H1 (cell line): ENCODE measurements at regions not wholly inside any gene's neighbourhood (a gene's known extent, or its start where the extent isn't known, plus 50 kb on each side); places are given as distances from the start of the nearest gene placed in this dataset.

ENCODE experiments used
- CTCF ChIA-PET: fragments of 300-600 bp; sonication (Branson Sonifier 250); formaldehyde crosslinking; loops from one replicate; lab custom pipeline; 2021; ENCODE audit not compliant: partially characterized antibody; lab: Charles Lee
- POLR2A ChIA-PET: fragments of 300-600 bp; sonication (Branson Sonifier 250); formaldehyde crosslinking; loops from one replicate; lab custom pipeline; 2021; ENCODE audit warnings: inconsistent platforms; ENCODE audit not compliant: partially characterized antibody; lab: Charles Lee
- DNase-seq, 2 experiments: peaks; one replicate each; pipeline versions ENCODE4 v3.0.0 to v3.0.0-alpha.2; 2010 to 2022; ENCODE audit warnings: low spot score in 2 of 2, low read depth in 1 of 2, mixed read lengths in 1 of 2
- FAIRE-seq: peaks from 2 replicates; lab custom pipeline; 2011; peaks lifted over from hg19 to GRCh38; lab: Jason Lieb, UNC
- H2AFZ ChIP-seq: 2 replicates; pipeline ENCODE4 v1.8.1; 2012; ENCODE audit warnings: low read length, inconsistent platforms
- H2AK5ac ChIP-seq: 2 replicates; pipeline ENCODE4 v1.6.1; 2013; ENCODE audit warnings: low read depth, low read length
- H2BK120ac ChIP-seq: replicated peaks from 2 replicates; pipeline ENCODE3; 2013; ENCODE audit warnings: low read depth, low read length, inconsistent platforms
- H2BK12ac ChIP-seq: 2 replicates; pipeline ENCODE4 v1.6.1; 2013; ENCODE audit warnings: low read depth, low read length
- H2BK15ac ChIP-seq: 2 replicates; pipeline ENCODE4 v1.6.1; 2013; ENCODE audit warnings: low read length
- H2BK20ac ChIP-seq: 2 replicates; pipeline ENCODE4 v1.6.1; 2013; ENCODE audit warnings: low read length
- H2BK5ac ChIP-seq: 2 replicates; pipeline ENCODE4 v1.6.1; 2013; ENCODE audit warnings: low read depth, low read length
- H3K14ac ChIP-seq: 2 replicates; pipeline ENCODE4 v1.6.1; 2013; ENCODE audit warnings: inconsistent platforms; ENCODE audit not compliant: insufficient read length
- H3K18ac ChIP-seq: 2 replicates; pipeline ENCODE4 v1.6.1; 2013; ENCODE audit warnings: low read length; ENCODE audit errors: extremely low read depth
- H3K23ac ChIP-seq: 2 replicates; pipeline ENCODE4 v1.6.1; 2013; ENCODE audit warnings: inconsistent platforms; ENCODE audit not compliant: insufficient read length
- H3K23me2 ChIP-seq: 2 replicates; pipeline ENCODE4 v1.6.1; 2013; ENCODE audit warnings: low read depth, low read length
- H3K27ac ChIP-seq: 2 replicates; pipeline ENCODE4 v1.6.1; 2011; ENCODE audit warnings: low read depth, low read length, inconsistent platforms
- H3K27me3 ChIP-seq, 4 experiments: replicated peaks in 1 of 4; 1 replicate in 1 of 4; 2 replicates in 3 of 4; pipeline versions ENCODE4 v1.6.1 to v1.8.1; 2011 to 2013; ENCODE audit warnings: low read length in 3 of 4, mild to moderate bottlenecking in 3 of 4, inconsistent platforms in 2 of 4, mixed read lengths in 2 of 4, moderate library complexity in 1 of 4; ENCODE audit not compliant: control insufficient read depth in 3 of 4, insufficient read depth in 3 of 4; ENCODE audit errors: extremely low read depth in 1 of 4
- H3K36me3 ChIP-seq, 4 experiments: 2 replicates each; pipeline versions ENCODE4 v1.6.1 to v1.8.1; 2011 to 2013; ENCODE audit warnings: mild to moderate bottlenecking in 4 of 4, low read length in 3 of 4, moderate library complexity in 2 of 4, control low read depth in 1 of 4, inconsistent platforms in 1 of 4; ENCODE audit not compliant: insufficient read depth in 4 of 4, control insufficient read depth in 2 of 4
- H3K4ac ChIP-seq: replicated peaks from 2 replicates; pipeline ENCODE3; 2013; ENCODE audit warnings: low read length, low read depth, mixed read lengths, inconsistent platforms; ENCODE audit not compliant: insufficient read length
- H3K4me1 ChIP-seq, 4 experiments: replicated peaks in 1 of 4; 1 replicate in 1 of 4; 2 replicates in 3 of 4; pipeline versions ENCODE4 v1.6.1 to v1.8.1; 2011 to 2013; ENCODE audit warnings: low read length in 3 of 4, inconsistent platforms in 2 of 4, mixed read lengths in 1 of 4; ENCODE audit not compliant: insufficient read depth in 4 of 4, control insufficient read depth in 3 of 4
- H3K4me2 ChIP-seq, 2 experiments: 2 replicates each; pipeline versions ENCODE4 v1.6.1 to v1.8.1; 2011 to 2013; ENCODE audit warnings: low read depth in 2 of 2, low read length in 2 of 2, control low read depth in 1 of 2, inconsistent platforms in 1 of 2, mild to moderate bottlenecking in 1 of 2; ENCODE audit not compliant: insufficient read depth in 1 of 2
- H3K4me3 ChIP-seq, 4 experiments: fragments of 200-600, 300-600 bp in 1 of 4; sonication (generic), shearing (Covaris generic), sonication (Bioruptor Twin) in 1 of 4; 2 replicates each; pipeline versions ENCODE4 v1.5.1 to v1.8.1; 2011 to 2016; ENCODE audit warnings: low read length in 4 of 4, low read depth in 3 of 4, control low read depth in 2 of 4, inconsistent platforms in 2 of 4, mild to moderate bottlenecking in 2 of 4, mixed read lengths in 1 of 4, moderate library complexity in 1 of 4; ENCODE audit not compliant: insufficient read depth in 2 of 4; ENCODE audit errors: extremely low read depth in 1 of 4
- H3K56ac ChIP-seq: replicated peaks from 2 replicates; pipeline ENCODE3; 2013; ENCODE audit warnings: low read depth, mild to moderate bottlenecking, mixed read lengths, low read length, inconsistent platforms; ENCODE audit not compliant: insufficient read length
- H3K79me1 ChIP-seq: 2 replicates; pipeline ENCODE4 v1.6.1; 2013; ENCODE audit warnings: low read depth, low read length, control low read depth
- H3K79me2 ChIP-seq, 2 experiments: 2 replicates each; pipeline versions ENCODE4 v1.6.1 to v1.8.1; 2012 to 2013; ENCODE audit warnings: low read length in 2 of 2, mild to moderate bottlenecking in 2 of 2, inconsistent platforms in 1 of 2; ENCODE audit not compliant: insufficient read depth in 2 of 2, control insufficient read depth in 1 of 2
- H3K9ac ChIP-seq, 4 experiments: replicated peaks in 1 of 4; 1 replicate in 1 of 4; 2 replicates in 3 of 4; pipeline versions ENCODE4 v1.6.1 to v1.8.1; 2011 to 2013; ENCODE audit warnings: low read depth in 3 of 4, low read length in 3 of 4, control low read depth in 2 of 4, mild to moderate bottlenecking in 2 of 4, moderate library complexity in 2 of 4, inconsistent platforms in 1 of 4; ENCODE audit errors: extremely low read depth in 1 of 4
- H3K9me3 ChIP-seq, 2 experiments: 2 replicates each; pipeline versions ENCODE4 v1.6.1 to v1.8.1; 2012 to 2013; ENCODE audit warnings: mild to moderate bottlenecking in 2 of 2, moderate library complexity in 2 of 2, control low read depth in 1 of 2, inconsistent platforms in 1 of 2, low read depth in 1 of 2, low read length in 1 of 2, mixed read lengths in 1 of 2; ENCODE audit not compliant: insufficient read depth in 2 of 2
- H4K20me1 ChIP-seq, 2 experiments: replicated peaks in 1 of 2; 2 replicates each; pipeline versions ENCODE3 to v1.8.1; 2011 to 2013; ENCODE audit warnings: inconsistent platforms in 2 of 2, low read length in 2 of 2, mild to moderate bottlenecking in 1 of 2; ENCODE audit not compliant: insufficient read depth in 2 of 2, control insufficient read depth in 1 of 2
- H4K5ac ChIP-seq: 2 replicates; pipeline ENCODE4 v1.6.1; 2013; ENCODE audit warnings: low read length, low read depth, mixed read lengths, inconsistent platforms; ENCODE audit not compliant: insufficient read length
- H4K8ac ChIP-seq: 2 replicates; pipeline ENCODE4 v1.8.0; 2013; ENCODE audit warnings: mild to moderate bottlenecking, moderate library complexity, low read length, inconsistent platforms; ENCODE audit not compliant: insufficient read depth; ENCODE audit errors: extremely low read depth
- H4K91ac ChIP-seq: replicated peaks from 2 replicates; pipeline ENCODE3; 2013; ENCODE audit warnings: low read length, mixed read lengths, inconsistent platforms; ENCODE audit not compliant: insufficient read length
- GTF2F1 ChIP-seq: IDR thresholded peaks from 2 replicates; pipeline ENCODE4 v1.6.1; 2012; ENCODE audit warnings: low read depth, low read length, improper control_type of control experiment, borderline replicate concordance
- JUN ChIP-seq: IDR thresholded peaks from 2 replicates; pipeline ENCODE4 v1.6.1; 2011; ENCODE audit warnings: low read depth, mild to moderate bottlenecking, improper control_type of control experiment, low read length
- SIRT6 ChIP-seq: IDR thresholded peaks from one replicate; pipeline ENCODE4 v1.7.1; 2012; ENCODE audit warnings: low read length, inconsistent platforms
- WGBS, 2 experiments: shearing (Covaris generic) in 1 of 2; methylation state at CpG; one replicate each; pipeline versions ENCODE4 v1.1.6 to v1.1.7; 2013 to 2015; ENCODE audit warnings: low lambda C conversion rate in 2 of 2, mixed read lengths in 2 of 2, inconsistent platforms in 1 of 2, low coverage in 1 of 2, missing lambda C conversion rate in 1 of 2; ENCODE audit not compliant: insufficient replicate concordance in 2 of 2, insufficient coverage in 1 of 2, insufficient read length in 1 of 2; ENCODE audit errors: extremely low coverage in 1 of 2, missing lambda C conversion rate in 1 of 2; 5-methylcytosine and 5-hydroxymethylcytosine counted together

DNA sequence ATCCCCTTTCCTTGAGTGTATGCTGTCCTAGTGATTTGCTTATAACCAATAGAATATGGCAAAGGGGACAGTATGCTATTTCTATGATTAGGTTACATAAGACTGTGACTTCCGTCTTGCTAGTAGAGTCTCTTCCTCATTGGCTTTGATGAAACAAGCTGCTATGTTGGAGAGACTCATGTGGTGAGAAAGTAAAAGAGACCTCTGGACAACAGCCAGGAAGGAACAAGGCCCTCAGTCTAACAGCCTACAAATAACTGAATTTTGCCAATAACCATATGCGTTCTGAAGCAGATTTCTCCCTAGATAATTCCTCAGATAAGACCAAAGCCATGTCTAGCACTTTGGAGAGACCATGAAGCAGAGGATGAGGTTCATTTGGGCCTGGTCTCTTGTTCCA is 134.5 kb upstream of the NAV3 start:
- no peaks in the 10 kb centered on the region for H3K4me1 ChIP-seq
- no peak overlapping the region for H2BK15ac ChIP-seq
- 91% methylated on average over 2 of the region's 2 CpGs; no CpG with 5 or more reads in 1 of the 2 experiments for whole genome bisulfite sequencing, 2 experiments
- FAIRE-seq = no peak
- no peak overlapping the region for H2BK5ac ChIP-seq
- no peak overlapping the region for H2BK120ac ChIP-seq
- no peak overlapping the region for H3K56ac ChIP-seq
- H2AFZ ChIP-seq = no peak overlapping the region
- no peaks in the 10 kb centered on the region for H3K23me2 ChIP-seq
- H4K8ac ChIP-seq = no peak overlapping the region
- H3K4ac ChIP-seq = no peak overlapping the region
- no peak overlapping the region for H3K27ac ChIP-seq
- POLR2A ChIA-PET = no interaction called here
- H3K36me3 ChIP-seq = no peaks in the 10 kb centered on the region
- TF ChIP-seq JUN (no peak), SIRT6 (no peak), GTF2F1 (no peak)
- no peak overlapping the region for H3K23ac ChIP-seq
- no peak overlapping the region for H2BK20ac ChIP-seq
- H4K5ac ChIP-seq = no peak overlapping the region
- H3K79me1 ChIP-seq = no peaks in the 10 kb centered on the region
- DNase-seq = no peak
- H3K4me2 ChIP-seq = no peak overlapping the region
- no peak overlapping the region for H3K18ac ChIP-seq
- no peak overlapping the region for H3K9ac ChIP-seq
- H3K79me2 ChIP-seq = no peaks in the 10 kb centered on the region
- no peak overlapping the region for H3K4me3 ChIP-seq
- H2AK5ac ChIP-seq = no peak overlapping the region
- H4K91ac ChIP-seq = no peak overlapping the region
- no peaks in the 10 kb centered on the region for H3K27me3 ChIP-seq
- CTCF ChIA-PET = interaction anchor here (0.8 to 3.3 kb wide), 3 partner anchors 10 to 237 kb away, joined by 3 to 17 read pairs (median 3); no protein-coding TSS in a partner anchor
- no peaks in the 10 kb centered on the region for H3K9me3 ChIP-seq
- H3K14ac ChIP-seq = no peak overlapping the region
- H2BK12ac ChIP-seq = no peak overlapping the region
- no peaks in the 10 kb centered on the region for H4K20me1 ChIP-seq
